IPS DF 19.7 (cell line): ENCODE measurements at regions not wholly inside any gene's neighbourhood (a gene's known extent, or its start where the extent isn't known, plus 50 kb on each side); places are given as distances from the start of the nearest gene placed in this dataset.
"Not testable (repeated sequence)": the region's sequence is repeated elsewhere in the genome, so short reads cannot be mapped to it uniquely, and the experiment has no call there.

Experiments used
- DNase-seq: peaks from one replicate; pipeline ENCODE4 v3.0.0-alpha.2; 2013; ENCODE audit warnings: low read depth, low spot score

DNA sequence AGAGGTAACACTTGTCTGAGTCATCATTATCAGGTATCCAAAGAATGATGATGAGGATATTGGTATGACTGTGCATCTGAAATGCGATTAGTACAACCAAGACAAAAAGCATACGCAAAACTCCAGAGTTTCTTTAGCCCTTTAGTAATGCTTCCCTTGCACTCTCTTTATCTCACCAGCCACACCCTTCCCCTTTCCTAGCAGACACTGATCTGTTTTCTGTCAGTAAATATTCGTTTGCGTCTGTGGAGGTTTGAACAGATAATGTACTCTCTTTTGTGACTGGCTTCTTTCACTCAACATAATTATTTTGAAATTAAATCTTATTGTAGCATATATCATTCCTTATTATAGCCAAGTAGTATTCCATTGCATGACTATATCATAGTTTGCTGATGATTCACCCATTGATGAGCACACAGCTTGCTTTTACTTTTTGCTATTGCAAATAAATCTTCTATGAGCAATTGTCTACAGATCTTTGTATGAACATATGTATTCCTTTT, 775.7 kb downstream of the SLC6A15 start:
- no peak for DNase-seq

DNA sequence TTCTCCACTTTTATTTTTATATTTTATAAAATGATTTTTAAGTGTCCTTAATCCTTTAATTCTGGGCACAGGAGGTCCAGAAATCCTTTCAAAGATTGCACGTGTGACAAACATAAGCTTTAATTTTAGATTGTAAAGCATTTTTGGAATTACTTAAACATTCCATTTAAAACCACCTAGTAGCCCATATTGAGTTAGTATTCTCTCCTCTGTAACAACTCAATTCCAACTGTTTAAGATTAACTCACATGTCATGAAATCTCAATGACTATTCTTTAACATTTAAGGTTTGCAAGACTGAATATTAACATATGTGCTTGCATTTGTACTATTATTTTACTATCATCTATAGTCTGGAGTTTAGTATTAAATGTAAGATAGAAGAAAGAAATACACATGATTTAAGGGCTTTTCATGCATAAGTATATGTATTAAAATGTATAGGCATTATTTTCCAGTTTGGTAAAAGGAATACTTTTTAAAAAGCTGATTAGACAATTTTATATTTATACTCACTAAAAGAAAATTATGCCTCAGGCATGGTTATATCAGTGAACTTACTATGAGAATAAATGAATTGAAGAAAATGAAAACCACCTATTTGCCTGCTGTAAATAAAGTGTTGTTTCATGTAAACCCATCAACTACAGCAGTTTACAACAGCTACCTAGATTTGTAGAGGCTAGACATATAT, 776.9 kb downstream of the SLC6A15 start:
- no peak for DNase-seq

DNA sequence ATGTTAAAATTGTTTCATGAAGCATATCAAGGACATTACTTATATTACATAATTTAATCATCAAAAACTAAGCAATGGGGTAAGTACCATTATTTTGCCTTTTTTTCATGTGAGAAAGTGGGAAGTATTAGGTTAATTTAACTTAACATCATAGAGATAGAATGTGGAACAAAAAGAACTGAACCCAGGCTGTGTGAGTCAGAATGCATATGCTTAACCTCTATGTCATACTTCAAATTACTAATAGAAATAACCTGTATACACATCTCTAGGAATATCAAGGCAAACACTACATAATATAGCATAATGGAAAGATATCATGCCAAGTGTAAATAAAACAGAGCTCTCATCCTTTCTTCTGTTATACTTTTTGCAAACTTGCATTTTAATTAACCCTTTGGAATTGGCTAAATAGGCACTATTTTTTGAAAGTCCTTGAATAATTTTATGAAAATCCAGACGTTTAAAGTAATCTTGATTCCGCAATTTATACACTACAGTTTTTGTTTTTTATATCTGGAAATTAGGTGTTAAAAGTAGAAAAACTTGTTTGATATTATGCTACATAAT, 777.7 kb downstream of the SLC6A15 start:
- no peak for DNase-seq

DNA sequence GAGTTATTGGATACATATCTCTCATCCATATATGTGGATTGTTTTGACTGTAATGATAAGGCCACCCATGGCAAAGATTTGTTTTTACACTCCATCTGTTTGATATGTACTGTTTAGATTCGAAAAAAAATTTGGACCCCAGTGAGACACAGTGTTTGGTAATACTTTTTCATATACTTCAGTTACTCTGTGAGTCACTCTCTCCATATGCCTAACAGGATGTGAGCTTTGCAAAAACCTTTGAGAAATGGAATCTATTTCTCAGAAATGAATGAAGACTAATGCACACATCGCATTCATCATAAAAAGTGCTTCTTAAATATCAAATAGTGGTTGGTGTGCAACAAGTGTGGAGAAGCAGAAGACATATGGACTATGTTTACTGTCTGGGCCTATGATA, 781.5 kb downstream of the SLC6A15 start:
- DNase-seq: no peak

DNA sequence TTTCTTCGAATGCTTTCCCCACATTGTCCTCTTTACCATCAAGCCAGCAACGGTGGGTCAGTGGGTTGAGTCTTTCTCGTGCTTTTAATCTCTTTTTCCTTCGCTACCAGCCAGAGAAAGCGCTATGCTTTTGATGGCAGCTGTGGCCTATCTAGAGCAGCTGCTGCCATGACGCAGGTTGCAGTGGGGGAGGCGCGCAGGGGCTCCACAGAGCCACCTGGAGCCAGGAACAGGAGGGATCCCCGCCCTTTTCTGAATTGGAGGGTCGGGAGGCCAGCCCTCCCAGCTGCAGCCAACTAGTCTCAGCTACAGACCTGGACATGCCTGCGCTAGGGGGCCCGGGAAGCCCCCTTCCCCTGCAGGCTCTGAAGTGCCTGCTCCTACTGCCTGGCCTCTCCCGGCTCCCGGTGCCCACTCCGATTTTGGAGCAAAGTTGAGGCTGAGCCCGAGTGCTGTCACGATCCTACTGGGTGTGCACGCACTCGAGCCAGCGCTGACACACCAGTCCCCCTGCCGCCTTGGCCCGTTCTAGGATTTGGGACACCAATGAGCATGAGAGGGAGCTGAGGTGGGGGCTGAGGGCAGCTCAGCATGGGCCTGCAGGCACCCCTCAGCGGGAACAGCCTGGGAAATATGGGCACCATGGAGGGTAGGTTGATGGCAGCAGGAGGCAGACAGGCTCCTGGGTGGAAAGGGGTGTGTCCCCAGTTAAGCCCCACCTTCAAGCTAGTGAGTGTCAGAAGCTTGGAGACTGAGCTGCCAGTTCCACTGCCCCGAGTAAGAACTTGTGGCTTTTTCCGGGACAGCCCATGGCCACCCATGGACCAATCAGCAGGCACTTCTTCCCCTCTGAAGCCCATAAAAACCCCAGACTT, 784.2 kb downstream of the SLC6A15 start:
- DNase-seq: no peak

DNA sequence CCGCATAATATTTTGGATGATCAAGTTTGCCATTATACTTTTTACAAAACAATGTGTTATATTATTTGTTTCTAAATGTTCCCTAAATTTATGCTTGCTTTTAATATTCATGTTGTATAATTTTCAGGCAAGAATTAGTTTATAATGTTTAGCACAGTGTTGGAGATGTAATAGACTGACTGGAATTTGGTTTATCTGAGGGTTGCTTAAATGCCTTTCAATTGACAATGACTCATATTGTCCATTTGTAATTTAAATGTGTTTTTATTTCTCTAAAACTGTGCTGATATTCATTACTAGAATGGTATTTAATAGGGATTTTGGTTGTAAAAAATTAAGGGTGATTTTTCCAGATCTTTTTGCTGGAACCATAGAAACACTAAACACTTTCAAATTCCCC, 788.4 kb downstream of the SLC6A15 start:
- DNase-seq: no peak

DNA sequence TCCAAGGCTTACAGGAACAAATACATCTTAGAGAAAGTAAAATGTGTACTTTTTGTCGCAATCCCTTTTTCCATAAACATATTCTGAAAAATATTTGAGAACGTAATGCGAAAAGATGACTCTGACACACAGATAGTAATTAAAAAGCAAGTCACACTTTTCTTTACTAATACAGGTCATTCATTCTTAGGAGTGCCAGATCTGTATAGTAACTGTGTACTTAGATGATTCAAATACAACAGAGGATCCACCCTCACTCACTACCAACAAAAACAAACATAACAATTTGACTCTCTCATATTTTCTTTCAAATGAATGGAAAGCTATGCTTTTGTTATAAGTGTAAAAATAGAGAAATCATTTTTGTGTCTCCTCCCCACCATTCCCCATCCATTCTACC, 795.4 kb downstream of the SLC6A15 start:
- DNase-seq: no peak

DNA sequence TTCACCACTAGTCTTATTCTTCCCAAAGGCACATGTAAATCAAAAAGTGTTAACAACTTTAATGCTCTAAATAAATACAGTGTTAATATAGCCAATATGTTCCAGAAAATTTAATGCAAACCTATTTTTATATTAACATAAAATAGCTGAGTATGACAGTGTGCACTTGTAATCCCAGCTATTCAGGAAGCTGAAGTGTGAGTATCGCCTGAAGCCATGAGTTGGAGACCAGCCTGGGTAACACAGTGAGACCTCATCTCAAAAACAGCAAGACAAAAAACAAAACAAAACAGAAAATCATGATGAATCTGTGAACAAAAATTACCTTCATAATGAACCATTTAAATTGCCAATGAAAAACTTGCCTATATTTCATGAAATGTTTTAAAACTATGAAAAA, 798.9 kb downstream of the SLC6A15 start:
- DNase-seq: no peak

DNA sequence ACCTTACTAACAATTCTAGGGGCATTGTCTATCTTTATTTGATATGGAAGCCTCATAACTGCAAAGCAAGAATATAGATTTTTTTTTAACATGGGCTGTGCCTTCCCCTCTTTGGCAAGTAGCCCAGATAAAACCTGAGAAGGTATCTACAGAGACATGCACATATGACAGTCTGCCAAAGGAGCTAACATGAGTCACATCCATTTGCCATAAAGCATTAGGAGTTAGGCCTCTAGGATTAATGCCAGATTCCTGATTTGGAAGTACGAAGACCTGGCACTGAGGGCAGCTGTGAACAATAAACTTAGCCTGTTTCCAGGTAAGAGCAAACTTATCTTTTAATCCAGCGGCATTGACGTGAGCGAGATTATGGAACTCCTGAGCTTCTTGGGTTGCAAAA, 808.7 kb downstream of the SLC6A15 start:
- not testable (repeated sequence) for DNase-seq

DNA sequence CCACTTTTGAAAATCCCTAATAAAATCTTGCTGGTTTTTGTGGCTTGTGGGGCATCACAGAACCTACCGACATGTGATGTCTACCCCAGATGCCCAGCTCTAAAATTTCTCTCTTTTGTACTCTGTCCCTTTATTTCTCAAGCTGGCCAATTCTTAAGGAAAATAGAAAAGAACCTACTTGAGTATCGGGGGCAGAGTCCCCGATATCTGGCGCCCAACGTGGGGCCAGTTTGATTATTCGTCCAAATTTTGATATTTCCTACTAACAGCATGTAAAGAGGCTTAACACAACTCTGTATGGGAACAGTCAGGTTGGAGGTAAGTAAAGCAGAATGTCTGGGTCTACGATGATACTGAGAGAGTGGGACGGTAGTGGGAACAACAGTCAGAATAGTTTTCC, 810.6 kb downstream of the SLC6A15 start:
- DNase-seq: not testable (repeated sequence)

DNA sequence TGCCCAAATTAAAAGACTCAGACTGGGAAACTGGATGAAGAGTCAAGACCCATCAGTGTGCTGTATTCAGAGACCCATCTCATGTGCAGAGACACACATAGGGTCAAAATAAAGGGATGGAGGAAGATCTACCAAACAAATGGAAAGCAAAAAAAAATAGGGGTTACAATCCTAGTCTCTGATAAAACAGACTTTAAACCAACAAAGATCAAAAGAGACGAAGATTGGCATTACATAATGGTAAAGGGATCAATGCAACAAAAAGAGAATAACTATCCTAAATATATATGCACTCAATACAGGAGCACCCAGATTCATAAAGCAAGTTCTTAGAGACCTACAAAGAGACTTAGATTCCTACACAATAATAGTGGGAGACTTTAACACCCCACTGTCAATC, 813.0 kb downstream of the SLC6A15 start:
- DNase-seq: not testable (repeated sequence)

DNA sequence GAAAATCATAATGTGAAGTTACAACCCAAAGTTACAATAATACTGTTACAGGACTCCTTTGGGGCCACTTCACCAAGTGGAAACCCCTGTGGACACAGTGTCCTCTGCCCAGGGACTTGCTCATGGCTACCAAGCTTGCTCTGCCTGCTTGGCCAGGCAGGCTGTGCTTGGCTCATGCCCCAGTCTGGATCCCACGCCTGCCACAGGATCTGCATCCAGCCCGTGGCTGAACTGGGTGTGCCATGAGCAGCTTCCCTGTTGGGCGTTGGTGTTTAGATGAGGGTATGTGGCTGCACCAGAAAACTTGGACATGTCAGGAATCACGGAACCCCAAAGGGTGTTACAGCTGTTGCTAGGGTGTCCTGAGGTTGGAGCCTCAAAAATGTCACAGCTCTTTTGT, 820.9 kb downstream of the SLC6A15 start:
- DNase-seq: no peak

DNA sequence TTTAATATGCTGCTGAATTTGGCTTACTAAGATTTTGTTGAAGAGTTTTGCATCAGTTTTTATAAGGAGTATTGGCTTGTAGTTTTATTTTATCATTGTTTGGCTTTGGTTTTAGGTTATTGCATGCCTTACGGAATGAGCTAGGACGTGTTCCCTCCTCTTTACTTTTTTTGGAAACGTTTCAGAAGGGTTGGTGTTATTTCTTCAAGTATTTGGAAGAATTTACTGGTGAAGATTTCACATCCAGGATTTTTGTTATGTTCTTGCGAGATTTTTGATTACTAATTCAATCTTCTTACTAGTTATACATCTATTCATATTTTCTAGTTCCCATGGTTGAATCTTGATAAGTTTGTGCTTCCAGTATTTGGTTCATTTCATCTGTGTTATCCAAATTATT, 823.2 kb downstream of the SLC6A15 start:
- no peak for DNase-seq

DNA sequence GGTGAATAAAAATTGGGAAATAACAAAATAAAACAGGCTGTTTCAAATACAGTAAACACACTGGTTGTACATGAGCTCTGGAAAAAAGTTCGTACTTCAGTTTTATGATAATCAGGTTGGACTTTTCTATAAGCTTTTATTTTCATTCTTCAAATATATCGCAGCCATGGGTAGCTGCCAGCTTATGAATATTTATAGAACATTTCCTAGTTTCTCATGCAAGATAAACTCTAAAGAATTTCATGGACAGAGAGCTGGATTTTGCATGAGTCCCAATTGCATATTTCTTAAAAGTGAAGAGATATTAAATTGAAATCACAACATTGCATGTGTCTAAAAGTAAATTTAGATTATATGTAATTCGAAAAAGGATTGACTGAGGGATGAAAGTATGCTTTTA, 827.6 kb downstream of the SLC6A15 start:
- DNase-seq: no peak

DNA sequence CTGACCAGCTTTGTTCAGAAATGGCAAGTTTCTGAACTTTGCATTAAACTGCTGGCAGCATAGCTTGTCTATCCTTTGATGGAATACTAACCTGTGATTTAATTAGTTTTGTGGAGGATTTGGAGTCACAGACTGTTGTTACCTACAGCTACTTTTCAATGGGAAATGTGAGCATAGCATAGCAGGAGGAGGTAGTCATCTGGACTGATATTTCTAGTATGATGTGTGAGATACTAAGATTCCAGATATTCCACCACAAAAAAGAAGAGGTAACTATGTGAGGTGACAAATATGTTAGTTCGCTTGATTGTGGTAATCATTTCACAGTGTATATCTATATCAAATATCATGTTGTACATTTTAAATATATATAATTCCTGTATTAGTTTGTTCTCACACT, 833.0 kb downstream of the SLC6A15 start:
- no peak for DNase-seq

DNA sequence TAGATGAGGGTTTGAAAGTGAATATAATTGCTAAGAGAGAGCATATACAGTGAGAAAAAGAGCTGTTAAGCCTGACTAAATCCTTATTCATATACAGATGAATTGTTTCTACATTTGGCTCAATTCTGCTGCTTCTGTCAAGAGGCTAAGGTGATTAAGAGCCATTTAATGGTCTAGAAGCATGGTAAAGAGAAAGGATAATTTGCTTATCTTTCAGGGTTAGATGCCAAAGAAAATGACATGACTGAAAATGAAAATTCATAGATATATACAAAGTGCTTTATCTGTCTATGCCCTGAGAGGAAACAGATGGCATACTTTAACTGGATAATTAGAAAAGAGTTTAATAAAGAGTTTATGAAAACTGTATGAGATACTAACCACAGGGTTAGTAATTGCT, 834.9 kb downstream of the SLC6A15 start:
- DNase-seq: no peak

DNA sequence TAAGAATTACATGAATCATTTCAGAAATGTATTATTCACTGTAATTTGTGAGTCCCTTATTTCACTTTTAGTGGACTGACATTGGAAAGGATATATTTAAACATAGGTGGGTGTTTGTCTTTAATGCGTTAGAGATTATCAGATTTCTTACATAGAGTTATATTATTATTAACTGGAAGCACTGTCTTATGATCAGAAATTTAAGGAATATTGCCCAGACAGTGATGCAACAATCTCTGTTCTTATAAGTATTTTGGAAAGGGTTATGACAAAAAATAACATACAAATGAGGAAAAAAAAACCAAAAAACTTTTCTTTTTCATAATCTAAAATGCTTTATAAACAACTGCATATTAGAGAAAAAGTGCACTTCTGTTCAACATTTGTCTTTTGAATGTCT, 836.6 kb downstream of the SLC6A15 start:
- DNase-seq: no peak

DNA sequence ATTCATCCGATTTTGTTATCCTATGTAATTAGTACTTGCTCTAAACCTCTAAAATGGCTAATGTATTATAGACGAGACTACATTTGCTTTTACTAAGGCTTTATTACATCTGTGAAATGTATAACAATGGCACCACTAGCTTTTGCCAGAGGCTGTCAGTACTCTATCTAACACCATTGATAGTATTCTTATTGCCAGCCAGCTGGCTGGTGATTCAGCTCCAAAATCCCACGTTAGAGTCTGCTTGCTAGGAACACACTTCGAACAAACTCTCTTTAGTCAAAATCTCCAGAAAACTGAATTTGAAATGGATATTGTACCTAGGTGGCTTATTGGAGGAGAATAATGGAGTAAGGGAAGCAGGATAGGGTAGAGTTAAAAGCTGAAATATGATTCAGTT, 839.2 kb downstream of the SLC6A15 start:
- no peak for DNase-seq

DNA sequence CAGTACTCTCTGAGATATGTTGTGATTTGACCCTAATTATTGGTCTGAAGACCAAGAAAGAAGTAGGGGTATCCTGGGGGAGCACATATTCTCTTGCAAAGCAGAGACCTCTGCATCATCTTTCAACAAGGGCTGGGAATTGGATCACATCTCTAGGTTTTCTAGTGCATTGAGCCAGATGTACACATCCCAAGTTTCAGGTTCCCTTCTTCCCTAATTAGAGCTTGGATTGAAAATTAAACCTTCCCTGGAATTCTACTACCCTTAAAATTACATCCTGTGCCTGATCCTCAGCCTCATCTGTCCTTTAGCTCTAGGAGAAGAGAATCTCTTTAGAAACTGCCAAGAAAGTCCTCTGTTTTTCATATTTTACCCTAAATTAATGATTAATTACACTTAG, 839.6 kb downstream of the SLC6A15 start:
- DNase-seq: no peak

DNA sequence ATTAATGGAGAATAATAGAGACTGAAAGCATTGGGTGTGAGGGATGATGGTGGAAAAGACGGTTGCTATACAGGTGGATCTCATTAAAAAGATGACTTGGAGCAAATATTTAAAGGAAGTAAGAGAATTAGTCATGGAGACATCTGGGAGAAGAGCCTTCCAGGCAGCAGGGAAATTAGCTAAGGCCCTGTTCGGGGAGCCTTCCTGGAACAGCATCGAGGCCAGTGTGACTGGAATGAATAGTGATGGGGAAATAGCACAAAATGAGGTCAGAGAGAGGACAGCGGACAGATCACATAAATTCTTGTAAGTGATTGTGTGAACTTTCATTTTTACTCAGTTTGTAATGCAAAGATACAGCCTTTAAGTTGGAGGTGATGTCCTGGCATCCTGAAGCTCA, 842.3 kb downstream of the SLC6A15 start:
- no peak for DNase-seq

DNA sequence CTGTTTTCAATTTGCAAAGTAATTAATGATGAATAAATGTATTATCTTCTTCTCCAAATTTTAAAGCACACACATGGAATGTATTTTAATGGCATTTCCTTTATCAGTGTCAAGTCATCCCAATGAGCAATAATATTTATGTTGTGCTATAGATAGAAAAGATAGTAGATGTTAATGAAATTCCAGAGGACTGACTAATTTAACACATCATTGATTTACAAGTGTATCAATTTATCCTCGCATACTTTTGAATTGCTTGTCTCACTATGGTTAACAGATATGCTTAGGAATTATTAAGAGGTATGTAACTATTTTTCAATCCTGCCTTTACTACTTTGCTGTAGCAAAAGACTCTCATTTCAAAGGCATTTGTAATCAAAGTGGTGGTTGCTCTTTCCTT, 842.9 kb downstream of the SLC6A15 start:
- DNase-seq: no peak

DNA sequence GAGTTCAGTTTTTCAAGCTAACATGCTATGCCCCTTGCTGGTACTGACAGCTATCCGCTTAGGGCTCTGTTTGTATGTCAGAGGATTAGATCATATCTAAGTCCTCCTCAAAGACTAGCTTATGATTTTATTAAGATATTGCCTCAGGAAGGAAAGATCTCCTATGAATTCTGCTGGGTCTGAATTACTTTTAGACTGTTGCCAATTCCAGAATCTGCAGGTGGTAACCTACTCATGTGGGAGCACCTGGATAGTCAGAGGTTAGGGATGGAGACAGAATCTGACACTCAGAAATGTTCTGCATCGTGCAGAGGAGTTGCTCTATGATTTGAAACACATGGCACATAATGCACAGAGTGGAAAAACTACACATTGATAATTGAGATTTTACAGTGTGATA, 843.4 kb downstream of the SLC6A15 start:
- DNase-seq: no peak

DNA sequence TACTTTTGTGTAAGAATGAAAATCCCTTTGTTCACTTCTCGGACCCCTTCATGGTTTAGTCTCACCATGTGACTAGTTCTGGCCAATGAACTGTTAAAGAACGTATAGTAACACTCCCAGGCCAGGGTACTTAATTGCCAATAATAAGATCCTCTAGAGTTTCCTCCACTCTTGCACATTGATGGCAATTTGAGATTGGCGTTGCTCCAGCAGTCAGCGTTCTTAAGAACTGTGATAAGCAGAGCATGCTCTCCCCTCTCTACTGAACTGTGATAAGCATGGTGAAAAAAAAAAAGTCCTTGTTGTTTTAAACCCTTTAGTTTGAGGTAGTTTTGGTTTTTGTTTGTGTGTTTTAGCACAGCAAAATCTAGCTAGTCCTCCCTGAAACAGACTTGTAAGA, 854.5 kb downstream of the SLC6A15 start:
- DNase-seq: no peak
